NT2/D1 (cell line): ENCODE measurements at regions not wholly inside any gene's neighbourhood (a gene's known extent, or its start where the extent isn't known, plus 50 kb on each side); places are given as distances from the start of the nearest gene placed in this dataset.

Source experiments
- DNase-seq: peaks from one replicate; pipeline ENCODE4 v3.0.0-alpha.2; 2011; ENCODE audit warnings: low read depth, low spot score
- H3K27me3 ChIP-seq: 2 replicates; pipeline ENCODE4 v1.6.0; 2011; ENCODE audit warnings: mild to moderate bottlenecking; ENCODE audit not compliant: insufficient read length, insufficient read depth
- H3K36me3 ChIP-seq: 2 replicates; pipeline ENCODE4 v1.6.1; 2011; ENCODE audit warnings: mild to moderate bottlenecking, low read length, mixed read lengths; ENCODE audit not compliant: insufficient read depth, insufficient read length
- H3K4me1 ChIP-seq: 2 replicates; pipeline ENCODE4 v1.5.1; 2011; ENCODE audit not compliant: insufficient read depth, insufficient read length
- H3K4me3 ChIP-seq: 2 replicates; pipeline ENCODE4 v1.5.1; 2011; ENCODE audit warnings: low read depth; ENCODE audit not compliant: insufficient read length
- H3K9ac ChIP-seq: 2 replicates; pipeline ENCODE4 v1.6.0; 2011; ENCODE audit warnings: low read depth; ENCODE audit not compliant: insufficient read length
- H3K9me3 ChIP-seq: 2 replicates; pipeline ENCODE4 v1.5.1; 2011; ENCODE audit warnings: mild to moderate bottlenecking, low read length; ENCODE audit not compliant: insufficient read depth
- SUZ12 ChIP-seq: IDR thresholded peaks from 2 replicates; pipeline ENCODE4 v1.6.1; 2011; ENCODE audit not compliant: insufficient read length, insufficient read depth; ENCODE audit errors: extremely low read depth
- YY1 ChIP-seq: IDR thresholded peaks from 2 replicates; pipeline ENCODE4 v1.6.1; 2011; ENCODE audit not compliant: insufficient read length, insufficient read depth
- ZNF274 ChIP-seq: IDR thresholded peaks from 2 replicates; pipeline ENCODE4 v1.6.1; 2011; ENCODE audit warnings: mild to moderate bottlenecking, low read depth, low read length

DNA sequence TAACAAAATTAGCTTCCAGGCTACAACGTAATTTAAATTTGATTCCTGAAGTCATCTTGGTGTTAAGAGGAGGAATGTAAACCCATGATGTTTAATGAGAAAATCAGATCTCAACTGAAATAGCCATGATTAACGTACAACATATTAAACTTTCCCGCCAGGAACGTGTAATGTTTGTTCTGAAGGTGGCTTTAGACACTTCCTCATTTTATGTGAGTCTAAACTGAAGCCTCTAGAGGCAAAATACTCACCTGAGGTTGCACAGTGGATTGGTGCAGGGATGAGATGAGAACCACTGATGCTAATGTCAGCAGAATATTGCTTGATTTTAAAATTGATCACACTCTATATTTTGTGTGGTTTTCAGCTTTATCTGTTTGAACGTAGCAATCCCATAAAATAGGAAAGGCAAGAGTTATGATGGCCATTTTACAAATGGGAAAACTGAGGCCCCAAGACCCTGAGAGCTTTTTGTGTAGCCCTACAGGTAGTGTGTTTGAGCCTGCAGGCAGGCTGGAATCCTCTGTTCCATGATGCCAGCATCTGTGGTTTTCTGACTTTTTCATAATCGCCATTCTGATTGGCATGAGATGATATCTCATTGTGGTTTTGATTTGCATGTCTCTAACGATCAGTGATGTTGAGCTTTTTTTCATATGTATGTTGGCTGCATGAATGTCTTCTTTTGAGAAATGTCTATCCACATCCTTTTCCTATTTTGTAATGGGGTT, 243.7 kb upstream of the BMPER start:
- H3K27me3 ChIP-seq = no peaks in the 10 kb centered on the region
- H3K4me1 ChIP-seq = no peaks in the 10 kb centered on the region
- no peak overlapping the region for H3K4me3 ChIP-seq
- H3K9ac ChIP-seq = no peak overlapping the region
- DNase-seq = no peak
- TF ChIP-seq SUZ12 (no peak), YY1 (no peak), ZNF274 (no peak)
- no peaks in the 10 kb centered on the region for H3K9me3 ChIP-seq
- no peaks in the 10 kb centered on the region for H3K36me3 ChIP-seq

DNA sequence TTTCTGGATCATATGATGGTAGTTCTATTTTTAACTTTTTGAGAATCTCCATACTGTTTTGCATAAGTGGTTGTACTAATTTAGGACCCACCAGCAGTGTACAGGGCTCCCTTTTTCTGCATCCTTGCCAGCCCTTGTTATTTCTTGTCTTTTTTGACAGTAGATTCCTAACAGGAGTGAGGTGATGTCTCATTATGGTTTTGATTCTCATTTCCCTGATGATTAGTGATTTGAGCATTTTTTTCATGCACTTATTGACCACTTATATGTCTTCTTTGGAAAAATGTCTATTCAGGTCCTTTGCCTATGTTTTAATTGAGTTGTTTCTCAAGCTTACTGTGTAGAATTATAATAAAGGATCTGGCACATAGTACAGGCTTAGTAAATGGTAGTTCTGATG, 238.8 kb upstream of the BMPER start:
- no peaks in the 10 kb centered on the region for H3K9me3 ChIP-seq
- no peaks in the 10 kb centered on the region for H3K27me3 ChIP-seq
- no peaks in the 10 kb centered on the region for H3K36me3 ChIP-seq
- H3K4me3 ChIP-seq = no peak overlapping the region
- no peak for DNase-seq
- TF ChIP-seq YY1 (no peak), SUZ12 (no peak), ZNF274 (no peak)
- H3K4me1 ChIP-seq = no peaks in the 10 kb centered on the region
- H3K9ac ChIP-seq = no peak overlapping the region

DNA sequence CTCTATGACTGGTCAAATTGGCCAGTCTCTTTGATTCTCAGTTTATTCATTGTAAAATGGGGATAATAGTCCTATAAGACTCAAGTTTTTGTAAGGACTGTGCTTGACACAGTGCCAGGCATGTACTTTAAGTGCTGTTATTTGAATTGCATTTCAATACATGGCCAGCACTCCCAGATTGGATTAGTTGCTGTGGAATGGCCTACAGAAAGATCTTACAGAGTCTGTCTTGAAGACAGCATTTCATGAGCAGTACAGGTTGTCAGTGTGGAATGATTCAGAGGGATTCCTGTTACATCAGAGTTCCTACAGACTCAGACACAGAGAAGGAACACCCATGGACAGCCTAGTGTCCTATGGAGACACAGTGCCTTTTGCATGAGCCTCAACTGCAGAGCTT, 238.1 kb upstream of the BMPER start:
- H3K4me3 ChIP-seq = no peak overlapping the region
- no peaks in the 10 kb centered on the region for H3K36me3 ChIP-seq
- H3K27me3 ChIP-seq = no peaks in the 10 kb centered on the region
- no peak overlapping the region for H3K9ac ChIP-seq
- H3K4me1 ChIP-seq = no peaks in the 10 kb centered on the region
- H3K9me3 ChIP-seq = no peaks in the 10 kb centered on the region
- TF ChIP-seq SUZ12 = no peak
- no peak for TF ChIP-seq ZNF274
- TF ChIP-seq YY1 = no peak
- no peak for DNase-seq

DNA sequence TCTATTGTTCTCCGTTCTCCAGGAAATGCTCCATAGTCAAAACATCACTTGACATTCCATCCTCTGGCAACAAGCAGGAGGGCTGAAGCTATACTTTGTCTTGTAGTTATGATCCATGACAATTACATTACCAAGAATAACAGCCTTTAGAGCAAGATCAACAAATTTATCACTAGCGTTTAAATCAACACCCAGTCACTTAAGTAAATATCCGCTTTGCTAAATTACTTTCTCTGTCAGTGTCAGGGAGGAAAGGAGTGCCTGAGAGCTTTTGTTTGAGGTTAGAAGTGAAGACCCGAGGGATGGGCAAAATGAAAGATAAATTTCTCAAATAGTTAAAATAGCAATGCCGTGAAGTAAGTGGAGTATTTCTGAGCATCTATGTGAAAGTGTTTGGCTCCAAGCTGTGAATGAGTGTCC, 236.1 kb upstream of the BMPER start:
- TF ChIP-seq SUZ12 (no peak), YY1 (no peak), ZNF274 (no peak)

DNA sequence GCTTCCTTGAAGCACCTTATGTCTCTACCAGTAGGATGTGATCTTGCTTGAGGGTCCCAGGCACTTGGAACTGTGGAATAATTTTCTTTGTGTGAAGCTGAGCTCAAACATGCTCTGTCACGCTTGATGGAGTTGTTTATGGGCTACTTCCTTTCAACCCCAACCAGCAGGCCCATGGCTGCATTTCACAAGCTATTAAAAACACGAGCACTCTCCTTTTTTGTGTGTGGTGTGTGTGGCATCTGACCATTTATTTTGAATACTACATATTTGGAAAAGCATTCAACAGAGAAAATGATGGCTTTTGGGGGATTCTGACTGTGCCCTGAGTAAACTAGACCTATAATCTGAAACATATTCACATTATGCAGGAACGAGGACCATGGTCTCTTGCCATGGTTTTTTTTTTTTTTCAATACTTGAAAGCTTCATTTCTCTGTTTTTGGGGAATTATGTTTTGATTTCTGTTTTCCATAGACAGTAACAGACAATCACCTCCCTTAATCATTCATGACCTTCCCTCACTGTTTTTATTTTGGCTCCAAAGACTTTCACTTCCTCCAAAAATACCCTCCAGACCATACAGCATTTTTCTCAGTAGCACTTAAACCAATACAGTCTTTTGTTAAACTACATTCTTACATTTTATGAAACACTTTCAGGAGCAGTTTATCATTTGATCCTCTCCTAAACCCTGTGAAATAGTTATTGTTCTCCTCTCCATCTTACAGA, 233.6 kb upstream of the BMPER start:
- Histone ChIP-seq H3K36me3 (no peaks in the 10 kb centered on the region), H3K4me3 (no peak overlapping the region), H3K27me3 (no peaks in the 10 kb centered on the region), H3K9me3 (no peaks in the 10 kb centered on the region), H3K9ac (no peak overlapping the region), H3K4me1 (no peaks in the 10 kb centered on the region)
- DNase-seq = no peak
- TF ChIP-seq ZNF274 = no peak
- no peak for TF ChIP-seq SUZ12
- TF ChIP-seq YY1 = no peak

More for the DNA sequence above, 236.1 kb upstream of the BMPER start:
- H3K4me1 ChIP-seq = no peaks in the 10 kb centered on the region
- H3K27me3 ChIP-seq = no peaks in the 10 kb centered on the region
- H3K36me3 ChIP-seq = no peaks in the 10 kb centered on the region
- peak; percentile 28 for DNase-seq
- no peak overlapping the region for H3K9ac ChIP-seq
- H3K9me3 ChIP-seq = no peaks in the 10 kb centered on the region
- no peak overlapping the region for H3K4me3 ChIP-seq

DNA sequence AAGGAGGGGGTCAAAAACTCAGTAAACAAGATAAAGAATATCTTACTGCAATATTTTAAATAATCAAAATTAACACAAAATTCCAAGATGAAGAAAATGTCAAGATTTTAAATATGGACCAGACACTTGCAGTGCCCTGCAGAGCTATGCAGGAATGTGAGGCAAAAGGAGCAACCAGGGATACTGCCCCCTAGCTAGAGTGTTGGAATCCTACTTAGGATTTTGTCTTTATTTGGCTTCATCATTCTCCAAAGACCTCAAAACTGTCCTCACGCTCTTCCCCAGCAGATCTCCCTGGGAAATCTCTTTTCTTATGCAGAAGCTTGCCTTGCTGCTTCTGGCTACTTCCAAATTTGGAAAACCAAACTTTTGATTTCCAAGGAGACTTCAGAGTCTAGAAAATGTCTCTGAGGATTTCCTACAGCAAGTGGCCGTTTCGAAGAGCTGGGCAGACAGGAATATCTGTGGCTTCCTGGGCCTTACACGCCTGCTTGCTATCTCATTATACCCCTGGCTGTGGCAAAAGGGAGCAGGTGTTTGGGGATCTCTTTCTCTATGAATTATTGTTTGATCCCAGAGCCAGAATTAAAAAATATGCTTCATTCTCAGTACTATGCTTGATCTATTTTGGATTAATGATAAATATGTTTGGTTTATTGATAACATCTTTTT, 232.2 kb upstream of the BMPER start:
- peak; percentile 38 for DNase-seq
- no peaks in the 10 kb centered on the region for H3K36me3 ChIP-seq
- H3K27me3 ChIP-seq = no peaks in the 10 kb centered on the region
- H3K9me3 ChIP-seq = no peaks in the 10 kb centered on the region
- H3K9ac ChIP-seq = no peak overlapping the region
- H3K4me1 ChIP-seq = no peaks in the 10 kb centered on the region
- no peak overlapping the region for H3K4me3 ChIP-seq
- TF ChIP-seq SUZ12 = no peak
- TF ChIP-seq YY1 = no peak
- no peak for TF ChIP-seq ZNF274
